ENCODE measurements at regions not wholly inside any gene's neighbourhood (a gene's known extent, or its start where the extent isn't known, plus 50 kb on each side); places are given as distances from the start of the nearest gene placed in this dataset.

- TF ChIP-seq CTCF (conservative IDR thresholded peaks at IDR 0.05; ENCODE audit: low read depth, low read length) (no peak), EZH2 (IDR thresholded peaks at IDR 0.05; ENCODE audit: borderline replicate concordance, low read depth, low read length, poor library complexity, severe bottlenecking) (no peak)
Observed at GRCh38 chr10:3493621-3494020, 291.4 kb downstream of the KLF6 start.

All from A673 (cell line).